ENCODE measurements at regions not wholly inside any gene's neighbourhood (a gene's known extent, or its start where the extent isn't known, plus 50 kb on each side); places are given as distances from the start of the nearest gene placed in this dataset.
"Not testable (repeated sequence)": the region's sequence is repeated elsewhere in the genome, so short reads cannot be mapped to it uniquely, and the experiment has no call there.

DNA sequence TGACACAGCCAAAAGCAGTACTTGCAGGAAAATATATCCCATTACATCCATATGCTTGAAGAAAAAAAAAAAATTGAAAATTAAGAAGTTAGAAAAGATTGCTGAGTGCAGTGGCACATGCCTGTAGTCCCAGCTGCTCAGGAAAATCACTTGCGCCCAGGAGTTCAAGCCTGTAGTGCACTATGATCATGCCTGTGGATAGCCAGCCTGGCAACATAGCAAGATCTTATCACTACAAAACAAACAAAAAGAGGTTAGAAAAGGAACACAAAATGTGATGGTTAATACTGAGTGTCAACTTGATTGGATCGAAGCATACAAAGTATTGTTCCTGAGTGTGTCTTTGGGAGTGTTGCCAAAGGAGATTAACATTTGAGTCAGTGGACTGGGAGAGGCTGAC is 361.9 kb downstream of the NYAP2 start:
- no peak overlapping the region for H3K27ac ChIP-seq
- TF ChIP-seq, protein P1, sequence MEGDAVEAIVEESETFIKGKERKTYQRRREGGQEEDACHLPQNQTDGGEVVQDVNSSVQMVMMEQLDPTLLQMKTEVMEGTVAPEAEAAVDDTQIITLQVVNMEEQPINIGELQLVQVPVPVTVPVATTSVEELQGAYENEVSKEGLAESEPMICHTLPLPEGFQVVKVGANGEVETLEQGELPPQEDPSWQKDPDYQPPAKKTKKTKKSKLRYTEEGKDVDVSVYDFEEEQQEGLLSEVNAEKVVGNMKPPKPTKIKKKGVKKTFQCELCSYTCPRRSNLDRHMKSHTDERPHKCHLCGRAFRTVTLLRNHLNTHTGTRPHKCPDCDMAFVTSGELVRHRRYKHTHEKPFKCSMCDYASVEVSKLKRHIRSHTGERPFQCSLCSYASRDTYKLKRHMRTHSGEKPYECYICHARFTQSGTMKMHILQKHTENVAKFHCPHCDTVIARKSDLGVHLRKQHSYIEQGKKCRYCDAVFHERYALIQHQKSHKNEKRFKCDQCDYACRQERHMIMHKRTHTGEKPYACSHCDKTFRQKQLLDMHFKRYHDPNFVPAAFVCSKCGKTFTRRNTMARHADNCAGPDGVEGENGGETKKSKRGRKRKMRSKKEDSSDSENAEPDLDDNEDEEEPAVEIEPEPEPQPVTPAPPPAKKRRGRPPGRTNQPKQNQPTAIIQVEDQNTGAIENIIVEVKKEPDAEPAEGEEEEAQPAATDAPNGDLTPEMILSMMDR (conservative IDR thresholded peaks at IDR 0.05) = no peak

DNA sequence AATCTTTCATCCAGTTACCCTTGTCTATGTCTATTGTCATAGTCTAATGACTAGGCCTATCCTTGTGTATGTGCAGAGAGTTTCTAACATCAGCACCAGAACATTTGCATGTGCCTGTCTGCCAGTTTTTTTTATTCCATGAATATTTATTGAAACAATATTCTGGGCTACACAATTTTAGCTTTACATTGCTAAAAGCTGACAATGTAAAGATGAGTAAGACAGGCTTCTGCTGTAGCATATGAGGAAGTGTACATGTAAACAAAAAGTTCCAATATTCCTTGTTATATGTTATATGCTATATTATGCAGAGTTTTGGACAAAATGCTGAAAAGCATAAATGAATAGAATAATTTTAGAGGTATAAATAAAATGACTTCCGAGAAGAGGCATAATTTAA is 357.7 kb downstream of the NYAP2 start:
- no peak overlapping the region for H3K27ac ChIP-seq
- TF ChIP-seq, protein P1 (conservative IDR thresholded peaks at IDR 0.05) = no peak

DNA sequence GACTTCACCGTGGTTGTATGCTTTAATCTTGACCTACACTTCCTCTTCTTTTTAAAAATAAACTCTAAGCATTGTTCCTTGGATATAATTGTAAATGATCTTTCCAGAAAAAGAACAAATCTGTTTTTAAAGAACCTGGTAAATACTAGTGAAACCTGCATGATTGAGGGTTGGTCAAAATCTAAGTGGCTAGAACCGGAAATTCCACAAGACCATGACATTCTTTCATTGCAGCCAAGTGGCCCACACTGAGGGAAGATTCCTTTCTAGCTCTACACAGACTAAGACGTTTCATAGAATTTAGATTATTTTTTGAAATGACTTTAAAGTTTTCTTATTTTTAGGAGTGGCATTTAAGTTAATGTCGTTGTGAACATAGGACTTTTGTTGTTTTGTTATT is 356.7 kb downstream of the NYAP2 start:
- TF ChIP-seq, protein P1 (conservative IDR thresholded peaks at IDR 0.05) = no peak
- no peak overlapping the region for H3K27ac ChIP-seq

DNA sequence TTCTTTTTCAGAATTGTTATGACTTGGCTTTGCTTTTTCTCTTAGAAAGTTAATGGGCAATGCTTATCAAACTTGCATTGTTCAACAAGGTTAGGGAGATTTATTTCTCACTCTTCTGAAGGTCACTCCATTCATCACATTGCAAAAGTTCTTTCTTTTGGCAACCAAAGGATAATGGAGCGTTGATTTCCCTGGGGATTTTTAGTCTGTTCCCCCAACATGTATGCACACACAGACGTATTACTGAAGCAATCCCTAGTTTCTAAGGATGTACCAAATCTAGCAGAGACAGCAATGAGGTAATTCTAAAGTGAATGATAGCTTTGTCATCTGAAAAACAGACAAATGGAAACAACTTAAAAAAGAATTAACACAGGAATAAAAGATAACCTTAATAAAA is 349.1 kb downstream of the NYAP2 start:
- H3K27ac ChIP-seq = no peak overlapping the region
- TF ChIP-seq, protein P1 (conservative IDR thresholded peaks at IDR 0.05) = no peak

DNA sequence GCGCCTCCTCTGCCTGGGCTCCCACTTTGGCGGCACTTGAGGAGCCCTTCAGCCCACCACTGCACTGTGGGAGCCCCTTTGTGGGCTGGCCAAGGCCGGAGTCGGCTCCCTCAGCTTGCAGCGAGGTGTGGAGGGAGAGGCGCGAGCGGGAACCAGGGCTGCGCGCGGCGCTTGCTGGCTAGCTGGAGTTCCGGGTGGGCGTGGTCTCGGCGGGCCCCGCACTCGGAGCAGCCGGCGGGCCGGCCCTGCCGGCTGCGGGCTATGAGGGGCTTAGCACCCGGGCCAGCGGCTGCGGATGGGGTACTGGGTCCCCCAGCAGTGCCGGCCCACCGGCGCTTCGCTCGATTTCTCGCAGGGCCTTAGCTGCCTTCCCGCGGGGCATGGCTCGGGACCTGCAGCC is 344.5 kb downstream of the NYAP2 start:
- H3K27ac ChIP-seq = not testable (repeated sequence)

DNA sequence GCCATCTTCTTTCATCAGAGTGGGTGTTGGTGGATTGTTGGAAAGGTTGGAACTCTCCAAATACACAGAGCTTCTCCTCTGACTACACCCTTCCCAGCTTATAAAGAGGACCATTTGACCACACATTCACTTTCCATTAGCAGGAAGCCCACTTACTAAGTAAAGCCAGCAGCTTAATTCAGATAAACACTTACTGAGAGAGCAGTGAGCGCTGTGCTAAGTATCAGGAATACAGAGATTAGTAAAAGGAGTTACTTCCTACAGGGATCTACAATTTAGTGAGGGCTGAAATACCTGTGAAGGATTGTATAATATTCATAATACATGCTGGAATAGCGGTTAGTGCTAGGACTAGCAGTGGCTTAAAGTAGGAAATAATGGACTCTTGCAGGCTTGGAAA is 343.0 kb downstream of the NYAP2 start:
- no peak overlapping the region for H3K27ac ChIP-seq
- TF ChIP-seq, protein P1 (conservative IDR thresholded peaks at IDR 0.05) = no peak

DNA sequence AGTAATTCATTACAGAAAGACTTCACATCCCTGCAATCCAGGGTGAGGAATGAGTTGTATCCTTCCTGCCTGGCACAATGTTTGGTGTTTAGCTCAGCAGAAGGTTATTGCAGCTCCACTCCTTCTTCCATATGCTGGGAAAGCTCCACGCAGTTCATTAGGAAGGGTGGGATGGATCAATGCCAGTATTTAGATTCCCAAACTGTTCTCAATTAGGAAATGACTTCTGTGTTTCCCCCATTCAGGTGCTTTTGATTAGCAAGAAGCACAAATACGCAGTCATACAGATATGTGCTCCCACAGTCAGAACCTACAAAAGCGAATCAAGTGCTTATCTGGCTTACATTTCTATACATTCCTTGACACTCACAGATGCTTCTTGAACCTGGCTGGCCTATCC is 340.6 kb downstream of the NYAP2 start:
- TF ChIP-seq, protein P1 (conservative IDR thresholded peaks at IDR 0.05) = no peak
- H3K27ac ChIP-seq = no peak overlapping the region

DNA sequence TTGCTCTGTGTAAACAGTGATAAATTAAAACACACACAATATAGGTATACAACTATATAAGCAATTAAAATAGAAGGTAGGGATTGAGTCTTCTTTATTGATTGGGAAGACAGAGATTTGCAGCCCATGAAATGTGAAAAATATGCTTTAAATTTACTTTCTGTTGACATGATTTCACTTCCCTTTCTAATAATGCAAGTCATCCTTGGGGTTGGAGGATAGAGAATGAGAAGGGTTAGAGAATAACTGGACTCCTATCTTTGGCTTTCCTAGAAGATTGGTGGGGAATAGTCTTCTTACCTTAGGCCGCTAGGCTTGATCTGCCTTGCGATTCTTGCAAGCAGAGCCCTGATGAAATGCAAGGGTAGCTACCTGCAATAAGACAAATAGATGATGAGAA is 339.8 kb downstream of the NYAP2 start:
- TF ChIP-seq, protein P1 (conservative IDR thresholded peaks at IDR 0.05) = no peak
- no peak overlapping the region for H3K27ac ChIP-seq

Data from VCaP (cell line).